ENCODE measurements at regions not wholly inside any gene's neighbourhood (a gene's known extent, or its start where the extent isn't known, plus 50 kb on each side); places are given as distances from the start of the nearest gene placed in this dataset.
A peak's percentile ranks its signal among the peaks of the same experiment; 100 is the strongest.
"Not testable (repeated sequence)": the region's sequence is repeated elsewhere in the genome, so short reads cannot be mapped to it uniquely, and the experiment has no call there.

GRCh38 chr3:170814822-170815221 lies 55.2 kb downstream of the RPL22L1 start:
- no peak for DNase-seq (ENCODE audit: low spot score)

- no peak for DNase-seq (ENCODE audit: low spot score)
These were observed 56.7 kb downstream of the RPL22L1 start for GRCh38 chr3:170813266-170813665.

- peak; percentile 76 for DNase-seq (ENCODE audit: low spot score)
These were observed 57.9 kb downstream of the RPL22L1 start for GRCh38 chr3:170811928-170812591.

GRCh38 chr3:170811515-170811914 lies 58.5 kb downstream of the RPL22L1 start:
- DNase-seq (ENCODE audit: low spot score), result peak; percentile 42

GRCh38 chr3:170809975-170810357 lies 60.0 kb downstream of the RPL22L1 start:
- DNase-seq (ENCODE audit: low spot score), result no peak

GRCh38 chr3:170809007-170809974 lies 60.7 kb downstream of the RPL22L1 start:
- peak; percentile 73 for DNase-seq (ENCODE audit: low spot score)

GRCh38 chr3:170808041-170808440 lies 62.0 kb downstream of the RPL22L1 start:
- no peak for DNase-seq (ENCODE audit: low spot score)

- no peak for DNase-seq (ENCODE audit: low spot score)
These were observed 63.3 kb downstream of the RPL22L1 start for GRCh38 chr3:170806676-170807075.

- DNase-seq (ENCODE audit: low spot score), result no peak
These were observed 63.9 kb downstream of the RPL22L1 start for GRCh38 chr3:170806141-170806540.

- not testable (repeated sequence) for DNase-seq (ENCODE audit: low spot score)
These were observed 64.7 kb downstream of the RPL22L1 start for GRCh38 chr3:170805296-170805695.

GRCh38 chr3:170804634-170805033 lies 65.4 kb downstream of the RPL22L1 start:
- not testable (repeated sequence) for DNase-seq (ENCODE audit: low spot score)

GRCh38 chr3:170804078-170804477 lies 65.9 kb downstream of the RPL22L1 start:
- no peak for DNase-seq (ENCODE audit: low spot score)

- peak; percentile 67 for DNase-seq (ENCODE audit: low spot score)
These were observed 67.5 kb downstream of the RPL22L1 start for GRCh38 chr3:170802164-170803151.

GRCh38 chr3:170801597-170801996 lies 68.4 kb downstream of the RPL22L1 start:
- no peak for DNase-seq (ENCODE audit: low spot score)

GRCh38 chr3:170800275-170800674 lies 69.7 kb downstream of the RPL22L1 start:
- not testable (repeated sequence) for DNase-seq (ENCODE audit: low spot score)

GRCh38 chr3:170799009-170799408 lies 71.0 kb downstream of the RPL22L1 start:
- no peak for DNase-seq (ENCODE audit: low spot score)

- no peak for DNase-seq (ENCODE audit: low spot score)
These were observed 72.3 kb downstream of the RPL22L1 start for GRCh38 chr3:170797685-170798084.

GRCh38 chr3:170792471-170792870 lies 77.5 kb downstream of the RPL22L1 start:
- DNase-seq (ENCODE audit: low spot score), result no peak

GRCh38 chr3:170790647-170791046 lies 79.3 kb downstream of the RPL22L1 start:
- DNase-seq (ENCODE audit: low spot score), result no peak

GRCh38 chr3:170787464-170787863 lies 82.5 kb downstream of the RPL22L1 start:
- DNase-seq (ENCODE audit: low spot score), result no peak

GRCh38 chr3:170785454-170785853 lies 84.5 kb downstream of the RPL22L1 start:
- no peak for DNase-seq (ENCODE audit: low spot score)

- DNase-seq (ENCODE audit: low spot score), result no peak
These were observed 85.6 kb downstream of the RPL22L1 start for GRCh38 chr3:170784406-170784805.
